ENCODE measurements at regions not wholly inside any gene's neighbourhood (a gene's known extent, or its start where the extent isn't known, plus 50 kb on each side); places are given as distances from the start of the nearest gene placed in this dataset.
"Not testable (repeated sequence)": the region's sequence is repeated elsewhere in the genome, so short reads cannot be mapped to it uniquely, and the experiment has no call there.

GRCh38 chr7:115329006-115329405 lies 407.1 kb downstream of the MDFIC start:
- TF ChIP-seq, protein P1, sequence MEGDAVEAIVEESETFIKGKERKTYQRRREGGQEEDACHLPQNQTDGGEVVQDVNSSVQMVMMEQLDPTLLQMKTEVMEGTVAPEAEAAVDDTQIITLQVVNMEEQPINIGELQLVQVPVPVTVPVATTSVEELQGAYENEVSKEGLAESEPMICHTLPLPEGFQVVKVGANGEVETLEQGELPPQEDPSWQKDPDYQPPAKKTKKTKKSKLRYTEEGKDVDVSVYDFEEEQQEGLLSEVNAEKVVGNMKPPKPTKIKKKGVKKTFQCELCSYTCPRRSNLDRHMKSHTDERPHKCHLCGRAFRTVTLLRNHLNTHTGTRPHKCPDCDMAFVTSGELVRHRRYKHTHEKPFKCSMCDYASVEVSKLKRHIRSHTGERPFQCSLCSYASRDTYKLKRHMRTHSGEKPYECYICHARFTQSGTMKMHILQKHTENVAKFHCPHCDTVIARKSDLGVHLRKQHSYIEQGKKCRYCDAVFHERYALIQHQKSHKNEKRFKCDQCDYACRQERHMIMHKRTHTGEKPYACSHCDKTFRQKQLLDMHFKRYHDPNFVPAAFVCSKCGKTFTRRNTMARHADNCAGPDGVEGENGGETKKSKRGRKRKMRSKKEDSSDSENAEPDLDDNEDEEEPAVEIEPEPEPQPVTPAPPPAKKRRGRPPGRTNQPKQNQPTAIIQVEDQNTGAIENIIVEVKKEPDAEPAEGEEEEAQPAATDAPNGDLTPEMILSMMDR (IDR thresholded peaks at IDR 0.05): no peak
- DNase-seq (no peak), ATAC-seq (no peak)
- Histone ChIP-seq H3K27ac (ENCODE audit: low read length) (no peak overlapping the region), H3K9me3 (ENCODE audit: control insufficient read depth, insufficient read depth, low read length) (no peaks in the 10 kb centered on the region), H3K4me3 (ENCODE audit: low read length) (no peak overlapping the region), H3K27me3 (ENCODE audit: control insufficient read depth, insufficient read depth, low read length) (no peaks in the 10 kb centered on the region), H3K4me1 (ENCODE audit: control insufficient read depth, insufficient read depth, low read length) (no peaks in the 10 kb centered on the region), H3K36me3 (ENCODE audit: control insufficient read depth, insufficient read depth, low read length) (no peaks in the 10 kb centered on the region)
- Mint-ChIP-seq H3K4me3 (no peak overlapping the region), H3K9me3 (peaks cover 0 to 2% of the 10 kb centered on the region in 2 donors), H3K36me3 (no peaks in the 10 kb centered on the region), H3K27me3 (ENCODE audit: low read depth in 2 of 2) (peaks cover 3 to 4% of the 10 kb centered on the region in 2 donors), H3K27ac (no peak overlapping the region), H3K4me1 (no peaks in the 10 kb centered on the region)
- intact Hi-C loops (cut with micrococcal nuclease): no loop called here
- WGBS (ENCODE audit: insufficient coverage): no CpG with 5 or more reads among the region's 2 CpGs

DNA sequence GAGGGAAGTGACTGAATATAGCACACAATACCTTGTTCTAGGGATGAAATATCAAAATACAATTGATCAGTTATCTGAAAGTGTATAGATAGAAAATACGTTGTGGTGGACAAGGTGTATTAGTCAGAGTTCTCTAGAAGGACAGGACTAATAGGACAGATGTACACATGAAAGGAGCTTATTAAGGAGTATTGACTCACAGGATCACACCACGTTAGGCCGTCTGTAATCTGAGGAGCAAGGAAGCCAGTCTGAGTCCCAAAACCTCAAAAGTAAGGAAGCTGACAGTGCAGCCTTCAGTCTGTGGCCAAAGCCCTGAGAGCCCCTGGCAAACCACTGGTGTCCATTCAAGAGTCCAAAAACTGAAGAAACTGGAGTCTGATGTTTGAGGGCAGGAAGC lies 406.1 kb downstream of the MDFIC start:
- H3K27ac ChIP-seq (ENCODE audit: low read length): no peak overlapping the region
- H3K4me3 ChIP-seq (ENCODE audit: low read length): no peak overlapping the region
- H3K27me3 ChIP-seq (ENCODE audit: control insufficient read depth, insufficient read depth, low read length): no peaks in the 10 kb centered on the region
- H3K27ac Mint-ChIP-seq: no peak overlapping the region
- H3K9me3 Mint-ChIP-seq: peaks cover 0 to 2% of the 10 kb centered on the region in 2 donors
- H3K9me3 ChIP-seq (ENCODE audit: control insufficient read depth, insufficient read depth, low read length): no peaks in the 10 kb centered on the region
- no peak for ATAC-seq
- H3K36me3 Mint-ChIP-seq: no peaks in the 10 kb centered on the region
- no peak for DNase-seq
- intact Hi-C loops (cut with micrococcal nuclease): no loop called here
- no peaks in the 10 kb centered on the region for H3K4me1 Mint-ChIP-seq
- no peak overlapping the region for H3K4me3 Mint-ChIP-seq
- H3K4me1 ChIP-seq (ENCODE audit: control insufficient read depth, insufficient read depth, low read length): no peaks in the 10 kb centered on the region
- H3K36me3 ChIP-seq (ENCODE audit: control insufficient read depth, insufficient read depth, low read length): no peaks in the 10 kb centered on the region
- TF ChIP-seq, protein P1 (IDR thresholded peaks at IDR 0.05): no peak
- peaks cover 3 to 4% of the 10 kb centered on the region in 2 donors for H3K27me3 Mint-ChIP-seq (ENCODE audit: low read depth in 2 of 2)
- 94% methylated on average over 3 of the region's 3 CpGs for WGBS (ENCODE audit: insufficient coverage)

- Histone ChIP-seq H3K4me1 (ENCODE audit: control insufficient read depth, insufficient read depth, low read length) (no peaks in the 10 kb centered on the region), H3K27me3 (ENCODE audit: control insufficient read depth, insufficient read depth, low read length) (no peaks in the 10 kb centered on the region), H3K9me3 (ENCODE audit: control insufficient read depth, insufficient read depth, low read length) (no peaks in the 10 kb centered on the region), H3K4me3 (ENCODE audit: low read length) (no peak overlapping the region), H3K36me3 (ENCODE audit: control insufficient read depth, insufficient read depth, low read length) (no peaks in the 10 kb centered on the region), H3K27ac (ENCODE audit: low read length) (no peak overlapping the region)
- H3K4me3 Mint-ChIP-seq: no peak overlapping the region
- ATAC-seq (no peak), DNase-seq (no peak)
- H3K4me1 Mint-ChIP-seq: no peaks in the 10 kb centered on the region
- H3K36me3 Mint-ChIP-seq: no peaks in the 10 kb centered on the region
- TF ChIP-seq, protein P1 (IDR thresholded peaks at IDR 0.05): no peak
- peaks cover 0 to 2% of the 10 kb centered on the region in 2 donors for H3K9me3 Mint-ChIP-seq
- H3K27ac Mint-ChIP-seq: no peak overlapping the region
- intact Hi-C loops (cut with micrococcal nuclease): no loop called here
- peaks cover 0 to 4% of the 10 kb centered on the region in 2 donors for H3K27me3 Mint-ChIP-seq (ENCODE audit: low read depth in 2 of 2)
Observed at GRCh38 chr7:115327326-115327725, 405.4 kb downstream of the MDFIC start.

DNA sequence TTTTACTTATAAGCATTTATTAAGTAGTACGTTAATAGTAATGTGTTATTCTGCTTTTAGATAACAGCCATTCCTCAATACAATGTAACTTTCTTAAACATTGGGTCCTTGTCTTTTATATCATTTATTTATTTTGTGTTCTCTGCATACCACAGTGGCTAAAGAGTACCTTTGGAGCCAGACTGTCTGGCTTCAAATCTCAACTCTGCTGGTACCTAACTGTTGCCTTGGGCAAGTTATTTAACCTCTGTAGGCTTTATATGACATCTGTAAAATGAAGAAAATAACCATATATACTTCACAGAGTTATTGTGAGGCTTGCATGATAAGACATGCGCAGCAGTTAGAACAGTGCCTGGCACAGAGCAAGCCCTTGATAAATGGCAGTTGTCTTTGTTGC lies 397.6 kb downstream of the MDFIC start:
- no peak overlapping the region for H3K27ac ChIP-seq (ENCODE audit: low read length)
- no peaks in the 10 kb centered on the region for H3K9me3 Mint-ChIP-seq
- peaks cover 2 to 11% of the 10 kb centered on the region in 2 donors for H3K27me3 Mint-ChIP-seq (ENCODE audit: low read depth in 2 of 2)
- H3K4me3 Mint-ChIP-seq: no peak overlapping the region
- DNase-seq: no peak
- no peaks in the 10 kb centered on the region for H3K4me1 ChIP-seq (ENCODE audit: control insufficient read depth, insufficient read depth, low read length)
- H3K36me3 Mint-ChIP-seq: no peaks in the 10 kb centered on the region
- no peak overlapping the region for H3K27ac Mint-ChIP-seq
- H3K27me3 ChIP-seq (ENCODE audit: control insufficient read depth, insufficient read depth, low read length): peaks cover 2% of the 10 kb centered on the region
- intact Hi-C loops (cut with micrococcal nuclease): no loop called here
- H3K36me3 ChIP-seq (ENCODE audit: control insufficient read depth, insufficient read depth, low read length): no peaks in the 10 kb centered on the region
- 91% methylated on average over 1 of the region's 2 CpGs for WGBS (ENCODE audit: insufficient coverage)
- TF ChIP-seq, protein P1 (IDR thresholded peaks at IDR 0.05): no peak
- peaks cover 3% of the 10 kb centered on the region for H3K9me3 ChIP-seq (ENCODE audit: control insufficient read depth, insufficient read depth, low read length)
- no peak for ATAC-seq
- H3K4me1 Mint-ChIP-seq: no peaks in the 10 kb centered on the region
- no peak overlapping the region for H3K4me3 ChIP-seq (ENCODE audit: low read length)

- ATAC-seq; intact Hi-C loops (cut with micrococcal nuclease); H3K27me3 Mint-ChIP-seq (ENCODE audit: low read depth in 2 of 2); H3K36me3 Mint-ChIP-seq; H3K9me3 Mint-ChIP-seq; H3K27ac ChIP-seq (ENCODE audit: low read length); H3K4me1 Mint-ChIP-seq; H3K4me1 ChIP-seq (ENCODE audit: control insufficient read depth, insufficient read depth, low read length); H3K9me3 ChIP-seq (ENCODE audit: control insufficient read depth, insufficient read depth, low read length); H3K4me3 ChIP-seq (ENCODE audit: low read length); H3K27me3 ChIP-seq (ENCODE audit: control insufficient read depth, insufficient read depth, low read length); DNase-seq; H3K27ac Mint-ChIP-seq; H3K4me3 Mint-ChIP-seq; H3K36me3 ChIP-seq (ENCODE audit: control insufficient read depth, insufficient read depth, low read length): not testable (repeated sequence)
- 62% methylated on average over 2 of the region's 2 CpGs for WGBS (ENCODE audit: insufficient coverage)
Observed at GRCh38 chr7:115310316-115310715, 388.4 kb downstream of the MDFIC start.

Data from natural killer cell (primary cell).